Testis (tissue), 2 donors: ENCODE measurements at regions not wholly inside any gene's neighbourhood (a gene's known extent, or its start where the extent isn't known, plus 50 kb on each side); places are given as distances from the start of the nearest gene placed in this dataset.

Source experiments
- DNase-seq: peaks from one replicate; pipeline ENCODE4 v3.0.0-alpha.2; 2019
- H3K27ac ChIP-seq, 2 donors: fragments of 200-600 bp; sonication (generic); one replicate each; pipeline ENCODE4 v1.5.1; 2019
- H3K27me3 ChIP-seq: fragments of 200-600 bp; sonication (generic); one replicate; pipeline ENCODE4 v1.5.1; 2019
- H3K36me3 ChIP-seq: fragments of 200-600 bp; sonication (generic); one replicate; pipeline ENCODE4 v1.5.1; 2017; ENCODE audit warnings: low read depth; ENCODE audit errors: missing control alignments
- H3K4me1 ChIP-seq: fragments of 200-600 bp; sonication (generic); one replicate; pipeline ENCODE4 v1.5.1; 2019
- H3K4me3 ChIP-seq, 2 donors: fragments of 200-600 bp; sonication (generic); one replicate each; pipeline ENCODE4 v1.5.1; 2017 to 2019
- H3K9me3 ChIP-seq: fragments of 200-600 bp; sonication (generic); one replicate; pipeline ENCODE4 v1.5.1; 2017
- POLR2A ChIP-seq: fragments of 450-650 bp; IDR thresholded peaks from one replicate; pipeline ENCODE4 v1.6.1; 2017; ENCODE audit warnings: antibody characterized with exemption, mild to moderate bottlenecking, moderate library complexity
- WGBS, 2 donors: methylation state at CpG; one replicate each; pipeline ENCODE4 v1.1.5; 2018; 5-methylcytosine and 5-hydroxymethylcytosine counted together
- intact Hi-C: fragments of 100-400 bp; cut with DNase I; formaldehyde crosslinking; loops from one replicate; pipeline ENCODE4 v1.15.1; 2023; ENCODE audit warnings: low total_unique reads
- TF ChIP-seq, protein P1 (sequence below), 3 experiments: fragments of 450-650 bp in 2 of 3; fragments of 200-600 bp in 1 of 3; sonication (generic) in 1 of 3; IDR thresholded peaks; one replicate each; pipeline ENCODE4 v1.5.1; 2016 to 2019; ENCODE audit warnings: antibody characterized with exemption in 3 of 3, mild to moderate bottlenecking in 2 of 3, moderate library complexity in 1 of 3

DNA sequence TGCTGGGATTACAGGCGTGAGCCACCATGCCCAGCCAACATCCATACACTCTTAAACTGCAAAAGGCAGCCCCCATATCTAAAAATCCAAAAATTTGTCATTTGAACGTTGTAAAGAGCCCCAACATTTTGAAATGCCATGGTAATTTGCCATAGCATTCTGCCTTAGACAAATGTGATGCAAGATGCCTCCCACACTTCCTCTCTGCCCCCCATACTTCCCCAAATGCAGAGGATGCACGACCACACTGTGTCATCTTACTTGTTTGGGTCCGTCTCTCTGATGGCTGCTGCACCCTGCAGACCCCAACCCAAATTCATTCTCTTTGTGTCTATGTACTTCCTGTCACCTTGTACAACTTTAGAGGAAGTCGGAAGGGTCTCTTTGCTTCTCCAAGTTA is 1125.6 kb upstream of the AUTS2 start:
- Histone ChIP-seq H3K4me1 (peaks cover 11% of the 10 kb centered on the region), H3K27me3 (no peaks in the 10 kb centered on the region), H3K27ac (no peak overlapping the region), H3K4me3 (no peak overlapping the region), H3K9me3 (no peaks in the 10 kb centered on the region), H3K36me3 (no peaks in the 10 kb centered on the region)
- 78 to 80% methylated on average over 5 of the region's 5 CpGs for WGBS, 2 donors
- TF ChIP-seq, protein P1, sequence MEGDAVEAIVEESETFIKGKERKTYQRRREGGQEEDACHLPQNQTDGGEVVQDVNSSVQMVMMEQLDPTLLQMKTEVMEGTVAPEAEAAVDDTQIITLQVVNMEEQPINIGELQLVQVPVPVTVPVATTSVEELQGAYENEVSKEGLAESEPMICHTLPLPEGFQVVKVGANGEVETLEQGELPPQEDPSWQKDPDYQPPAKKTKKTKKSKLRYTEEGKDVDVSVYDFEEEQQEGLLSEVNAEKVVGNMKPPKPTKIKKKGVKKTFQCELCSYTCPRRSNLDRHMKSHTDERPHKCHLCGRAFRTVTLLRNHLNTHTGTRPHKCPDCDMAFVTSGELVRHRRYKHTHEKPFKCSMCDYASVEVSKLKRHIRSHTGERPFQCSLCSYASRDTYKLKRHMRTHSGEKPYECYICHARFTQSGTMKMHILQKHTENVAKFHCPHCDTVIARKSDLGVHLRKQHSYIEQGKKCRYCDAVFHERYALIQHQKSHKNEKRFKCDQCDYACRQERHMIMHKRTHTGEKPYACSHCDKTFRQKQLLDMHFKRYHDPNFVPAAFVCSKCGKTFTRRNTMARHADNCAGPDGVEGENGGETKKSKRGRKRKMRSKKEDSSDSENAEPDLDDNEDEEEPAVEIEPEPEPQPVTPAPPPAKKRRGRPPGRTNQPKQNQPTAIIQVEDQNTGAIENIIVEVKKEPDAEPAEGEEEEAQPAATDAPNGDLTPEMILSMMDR (IDR thresholded peaks at IDR 0.05): no peak
- TF ChIP-seq POLR2A: no peak
- DNase-seq: no peak
- intact Hi-C loops: no loop called here

DNA sequence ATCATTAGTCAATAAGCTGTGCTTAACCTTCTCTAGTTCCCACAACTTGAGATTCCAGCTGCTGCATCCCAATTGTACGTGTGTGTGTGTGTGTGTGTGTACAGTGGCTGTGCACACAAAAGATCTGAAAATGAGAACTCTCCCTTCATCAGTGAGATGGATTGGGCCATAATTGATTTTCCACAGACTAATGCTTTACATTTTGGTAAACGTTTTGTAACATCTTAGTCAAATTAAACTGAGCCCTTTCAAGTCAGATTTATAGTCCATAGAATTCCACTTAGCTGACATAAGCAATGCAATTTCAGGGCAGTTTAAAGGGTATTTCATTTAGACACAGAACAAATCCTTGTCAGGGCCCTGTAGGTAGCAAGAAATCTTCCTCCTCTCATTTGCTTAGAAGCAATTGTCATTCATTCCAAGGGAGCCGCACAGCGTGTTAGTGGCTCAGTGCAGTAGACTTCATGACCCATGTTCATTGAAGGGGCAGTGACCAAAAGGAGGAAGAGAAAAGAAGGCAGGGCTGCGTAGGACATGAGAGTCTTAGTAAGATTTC is 1123.5 kb upstream of the AUTS2 start:
- H3K36me3 ChIP-seq: no peaks in the 10 kb centered on the region
- no peak for DNase-seq
- no peak for TF ChIP-seq POLR2A
- TF ChIP-seq, protein P1 (IDR thresholded peaks at IDR 0.05): no peak
- intact Hi-C loops: no loop called here
- WGBS, 2 donors: 76 to 79% methylated on average over 5 of the region's 5 CpGs
- H3K4me1 ChIP-seq: peaks cover 11% of the 10 kb centered on the region
- no peaks in the 10 kb centered on the region for H3K9me3 ChIP-seq
- no peak overlapping the region for H3K4me3 ChIP-seq
- H3K27ac ChIP-seq: no peak overlapping the region
- H3K27me3 ChIP-seq: no peaks in the 10 kb centered on the region

DNA sequence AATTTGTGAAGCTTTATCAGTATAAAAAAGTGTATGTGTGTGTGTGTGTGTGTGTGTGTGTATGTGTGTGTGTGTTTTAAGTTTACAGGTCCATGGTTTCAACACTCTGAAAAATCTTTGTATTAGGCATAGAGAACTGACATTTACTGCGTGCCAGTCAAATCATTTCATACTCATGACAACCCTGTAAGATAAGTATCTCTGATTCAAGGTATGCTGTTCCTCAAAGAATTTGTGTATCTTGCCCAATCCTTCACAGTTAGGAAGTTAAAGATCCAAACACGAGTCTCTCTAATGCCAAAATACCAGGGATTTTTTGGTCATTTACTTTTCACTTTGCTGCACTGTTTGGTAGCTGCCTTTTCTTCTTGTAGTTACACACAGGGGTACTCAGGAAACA is 1121.3 kb upstream of the AUTS2 start:
- Histone ChIP-seq H3K36me3 (no peaks in the 10 kb centered on the region), H3K4me1 (no peaks in the 10 kb centered on the region), H3K27me3 (no peaks in the 10 kb centered on the region), H3K27ac (no peak overlapping the region), H3K9me3 (no peaks in the 10 kb centered on the region), H3K4me3 (no peak overlapping the region)
- WGBS, 2 donors: 79 to 88% methylated on average over 2 of the region's 2 CpGs
- intact Hi-C loops: no loop called here
- TF ChIP-seq POLR2A: no peak
- TF ChIP-seq, protein P1 (IDR thresholded peaks at IDR 0.05): no peak
- no peak for DNase-seq

DNA sequence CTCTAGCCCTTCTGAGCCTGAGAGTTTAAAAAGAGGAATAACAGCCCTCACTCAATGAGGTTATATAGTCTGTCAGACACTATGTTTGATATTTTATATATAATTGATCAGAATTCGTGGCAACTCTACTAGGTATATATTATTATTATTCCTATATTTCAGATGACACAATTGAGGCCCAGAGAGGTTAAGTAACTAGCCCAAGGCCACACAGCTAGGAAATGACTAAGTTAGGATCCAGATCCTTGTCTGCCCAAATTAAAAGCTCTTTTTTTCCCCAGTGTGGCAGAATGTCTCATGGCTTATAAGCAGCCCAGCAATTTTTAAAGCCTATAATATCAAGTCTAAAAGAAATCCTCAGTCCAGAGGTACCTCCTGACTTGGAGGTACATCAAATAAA is 1119.9 kb upstream of the AUTS2 start:
- Histone ChIP-seq H3K27ac (no peak overlapping the region), H3K27me3 (no peaks in the 10 kb centered on the region), H3K36me3 (no peaks in the 10 kb centered on the region), H3K9me3 (no peaks in the 10 kb centered on the region), H3K4me3 (no peak overlapping the region), H3K4me1 (no peaks in the 10 kb centered on the region)
- no peak for TF ChIP-seq POLR2A
- TF ChIP-seq, protein P1 (IDR thresholded peaks at IDR 0.05): no peak
- 80 to 82% methylated on average over 1 of the region's 1 CpG for WGBS, 2 donors
- no peak for DNase-seq
- intact Hi-C loops: no loop called here

DNA sequence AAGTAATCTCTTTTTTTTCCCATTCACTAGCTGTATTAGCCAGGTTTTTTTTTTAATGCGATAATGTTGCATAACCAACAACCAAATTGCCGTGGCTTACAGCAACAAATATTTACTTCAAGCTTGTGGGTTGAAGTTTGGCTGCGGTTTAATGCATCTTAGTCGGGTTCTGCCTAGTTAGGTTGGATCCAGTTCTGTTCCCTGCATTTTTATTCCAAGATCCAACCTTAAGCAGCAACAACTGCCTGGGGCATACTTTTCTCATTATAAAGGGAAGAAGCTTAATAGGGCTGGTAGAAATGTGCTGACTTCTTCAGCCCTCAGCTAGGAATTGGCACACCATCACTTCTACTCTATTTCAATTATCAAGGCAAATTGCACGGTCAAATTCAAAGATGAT is 1115.5 kb upstream of the AUTS2 start:
- intact Hi-C loops: no loop called here
- 90 to 93% methylated on average over 5 of the region's 5 CpGs for WGBS, 2 donors
- no peak overlapping the region for H3K27ac ChIP-seq
- no peaks in the 10 kb centered on the region for H3K9me3 ChIP-seq
- no peaks in the 10 kb centered on the region for H3K4me1 ChIP-seq
- no peak for DNase-seq
- no peak overlapping the region for H3K4me3 ChIP-seq
- H3K27me3 ChIP-seq: no peaks in the 10 kb centered on the region
- no peaks in the 10 kb centered on the region for H3K36me3 ChIP-seq
- TF ChIP-seq, protein P1 (IDR thresholded peaks at IDR 0.05): no peak
- no peak for TF ChIP-seq POLR2A
